GM20000 (cell line): ENCODE measurements at regions not wholly inside any gene's neighbourhood (a gene's known extent, or its start where the extent isn't known, plus 50 kb on each side); places are given as distances from the start of the nearest gene placed in this dataset.

Experiments used
- DNase-seq: peaks from one replicate; pipeline ENCODE4 v3.0.0; 2012; ENCODE audit warnings: low spot score
- TF ChIP-seq, protein P1 (sequence below): IDR thresholded peaks from 2 replicates; pipeline ENCODE4 v1.5.1; 2012; ENCODE audit warnings: mild to moderate bottlenecking, control low read depth; ENCODE audit errors: extremely low read depth, missing control alignments

DNA sequence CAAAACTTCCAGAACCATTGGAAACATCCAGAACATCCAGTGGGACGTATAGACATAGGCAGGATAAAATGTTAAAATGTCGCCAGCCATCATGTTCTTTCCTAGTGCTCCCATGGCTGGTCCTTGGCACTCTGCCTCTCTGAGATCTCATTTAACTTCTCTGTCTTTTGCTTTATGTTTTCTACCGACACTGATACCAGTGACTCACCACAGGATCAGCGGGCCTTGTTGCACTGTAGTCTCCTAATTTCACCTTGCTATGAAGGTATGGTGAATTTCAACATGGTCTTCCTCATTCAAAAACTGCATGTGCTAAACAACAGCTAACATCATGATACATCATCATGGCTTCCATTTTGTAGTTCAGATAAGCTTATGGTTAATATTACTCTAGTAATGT lies 521.0 kb upstream of the IGFBP7 start:
- TF ChIP-seq, protein P1, sequence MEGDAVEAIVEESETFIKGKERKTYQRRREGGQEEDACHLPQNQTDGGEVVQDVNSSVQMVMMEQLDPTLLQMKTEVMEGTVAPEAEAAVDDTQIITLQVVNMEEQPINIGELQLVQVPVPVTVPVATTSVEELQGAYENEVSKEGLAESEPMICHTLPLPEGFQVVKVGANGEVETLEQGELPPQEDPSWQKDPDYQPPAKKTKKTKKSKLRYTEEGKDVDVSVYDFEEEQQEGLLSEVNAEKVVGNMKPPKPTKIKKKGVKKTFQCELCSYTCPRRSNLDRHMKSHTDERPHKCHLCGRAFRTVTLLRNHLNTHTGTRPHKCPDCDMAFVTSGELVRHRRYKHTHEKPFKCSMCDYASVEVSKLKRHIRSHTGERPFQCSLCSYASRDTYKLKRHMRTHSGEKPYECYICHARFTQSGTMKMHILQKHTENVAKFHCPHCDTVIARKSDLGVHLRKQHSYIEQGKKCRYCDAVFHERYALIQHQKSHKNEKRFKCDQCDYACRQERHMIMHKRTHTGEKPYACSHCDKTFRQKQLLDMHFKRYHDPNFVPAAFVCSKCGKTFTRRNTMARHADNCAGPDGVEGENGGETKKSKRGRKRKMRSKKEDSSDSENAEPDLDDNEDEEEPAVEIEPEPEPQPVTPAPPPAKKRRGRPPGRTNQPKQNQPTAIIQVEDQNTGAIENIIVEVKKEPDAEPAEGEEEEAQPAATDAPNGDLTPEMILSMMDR = no peak
- DNase-seq = no peak

GRCh38 chr4:57628004-57628403 lies 517.8 kb upstream of the IGFBP7 start:
- TF ChIP-seq, protein P1 = no peak
- DNase-seq = no peak

DNA sequence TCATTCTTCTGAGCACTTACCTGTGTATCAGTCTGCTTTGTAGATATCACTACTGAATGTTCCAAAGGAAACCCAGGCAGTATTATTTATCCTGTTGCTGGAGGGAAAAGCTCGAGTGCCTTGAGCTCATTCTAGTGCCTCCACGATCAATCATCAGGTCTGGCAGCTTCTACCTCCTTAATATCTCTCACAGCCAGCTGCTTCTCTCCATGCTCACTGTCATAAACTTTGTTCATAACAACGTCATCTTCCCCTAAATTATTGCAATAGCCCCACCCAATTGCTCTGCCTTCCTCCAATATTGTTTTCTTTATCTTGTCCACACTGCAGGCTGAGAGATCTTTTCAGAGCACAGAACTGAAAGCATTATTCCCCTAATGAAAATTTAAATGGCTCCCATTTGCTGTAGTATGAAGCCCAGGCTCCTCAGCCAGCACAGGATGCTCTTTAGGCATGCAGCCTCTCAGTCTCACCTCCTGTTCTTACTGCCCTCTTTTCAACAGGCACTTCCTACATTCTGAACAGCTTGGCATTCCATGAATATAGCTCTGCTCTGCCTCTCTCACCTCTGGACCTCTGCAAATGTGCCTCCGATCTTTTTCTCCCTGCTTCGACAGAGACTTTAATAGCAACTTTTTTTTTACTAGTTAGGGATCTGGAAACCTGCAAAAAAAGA lies 504.2 kb upstream of the IGFBP7 start:
- TF ChIP-seq, protein P1 = no peak
- DNase-seq = no peak

DNA sequence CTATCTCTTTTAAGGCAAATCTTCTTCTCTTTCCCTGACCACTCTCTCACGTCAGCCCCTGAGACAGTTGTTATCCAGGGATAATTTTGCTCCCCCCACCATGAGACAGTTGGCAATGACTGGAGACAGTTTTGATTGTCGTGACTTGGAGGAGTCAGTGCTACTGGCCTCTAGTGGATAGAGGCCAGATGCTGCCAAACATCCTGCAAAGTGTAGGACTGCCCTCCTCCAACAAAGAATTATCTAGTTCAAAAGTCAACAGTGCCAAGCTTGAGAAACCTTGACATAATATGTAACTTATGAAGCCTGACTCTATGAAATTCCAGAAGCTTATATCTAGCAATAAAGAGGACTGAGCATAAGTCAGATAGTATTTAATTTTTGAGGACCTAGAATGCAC lies 502.1 kb upstream of the IGFBP7 start:
- DNase-seq = no peak
- TF ChIP-seq, protein P1 = no peak

DNA sequence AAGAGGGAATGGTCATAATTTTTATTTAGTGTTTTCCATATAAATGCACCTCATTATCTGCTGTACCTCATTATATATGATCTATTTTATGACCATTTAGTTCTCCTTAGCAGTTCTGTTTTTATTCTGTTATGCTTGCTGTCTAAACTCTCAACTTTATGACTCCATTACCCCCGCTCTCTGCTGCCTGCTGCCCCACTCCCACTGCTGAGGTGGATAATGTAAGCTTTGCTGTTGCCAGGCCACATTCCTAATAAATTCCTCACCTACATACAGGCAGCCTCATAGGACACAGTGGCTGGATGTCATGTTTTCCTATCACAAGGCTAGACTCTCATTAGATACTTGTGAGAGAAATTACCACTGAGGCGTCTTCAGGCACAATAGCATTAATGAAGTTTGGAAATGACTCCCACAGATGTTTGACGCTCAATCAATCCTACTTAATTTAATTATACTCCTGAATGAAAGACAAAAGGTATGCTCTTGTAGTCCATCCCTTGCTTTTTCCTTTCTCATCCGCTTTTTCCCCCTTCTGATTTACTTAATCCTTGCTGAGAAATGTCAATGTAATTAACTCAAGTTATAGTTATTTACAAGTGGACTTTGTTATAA lies 497.5 kb upstream of the IGFBP7 start:
- DNase-seq = no peak
- TF ChIP-seq, protein P1 = no peak

GRCh38 chr4:57605376-57605775 lies 495.2 kb upstream of the IGFBP7 start:
- no peak for DNase-seq
- TF ChIP-seq, protein P1 = no peak

DNA sequence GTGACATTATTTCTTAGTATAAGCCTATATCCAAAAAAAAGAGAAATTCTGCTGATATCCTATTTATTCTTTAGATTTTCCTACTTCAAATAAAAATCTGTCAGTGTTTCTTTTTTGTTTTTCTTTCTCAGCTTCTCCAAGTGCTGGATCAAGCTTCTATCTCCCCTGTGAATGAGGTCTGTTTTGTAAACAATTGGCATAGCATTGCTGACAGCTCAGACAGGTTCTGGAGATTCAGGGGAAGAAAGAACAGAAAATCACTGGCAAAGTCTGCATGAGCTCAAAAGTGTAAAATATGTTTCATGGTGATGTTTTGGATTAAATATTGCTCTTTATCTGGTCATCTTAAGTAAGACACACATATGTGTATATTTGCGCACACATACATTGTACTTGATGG lies 492.0 kb upstream of the IGFBP7 start:
- DNase-seq = no peak

More for the DNA sequence above, 492.0 kb upstream of the IGFBP7 start:
- TF ChIP-seq, protein P1 = no peak
